AG04450 (cell line): ENCODE measurements at regions not wholly inside any gene's neighbourhood (a gene's known extent, or its start where the extent isn't known, plus 50 kb on each side); places are given as distances from the start of the nearest gene placed in this dataset.
"Not testable (repeated sequence)": the region's sequence is repeated elsewhere in the genome, so short reads cannot be mapped to it uniquely, and the experiment has no call there.

Experiments
- CTCF ChIA-PET: fragments of 300-600, 350-600 bp; formaldehyde crosslinking; extraction: SDS; loops from one replicate; lab custom pipeline; 2022; ENCODE audit warnings: antibody characterized with exemption, inconsistent platforms; lab: Charles Lee
- POLR2A ChIA-PET: fragments of 350-600 bp; formaldehyde crosslinking; extraction: SDS; loops from one replicate; lab custom pipeline; 2021; ENCODE audit warnings: antibody characterized with exemption, inconsistent platforms; lab: Yijun Ruan, JAX
- DNase-seq: peaks from one replicate; pipeline ENCODE4 v3.0.0-alpha.2; 2011; ENCODE audit warnings: low read depth, low spot score
- H3K27ac ChIP-seq: one replicate; pipeline ENCODE4 v1.5.1; 2012; ENCODE audit warnings: low read depth, low read length, control low read depth
- H3K27me3 ChIP-seq: one replicate; pipeline ENCODE4 v1.6.0; 2012; ENCODE audit warnings: low read length; ENCODE audit not compliant: control insufficient read depth, insufficient read depth
- H3K4me3 ChIP-seq: 2 replicates; pipeline ENCODE4 v1.5.1; 2011; ENCODE audit warnings: mild to moderate bottlenecking, low read depth, low read length, control low read depth
- H3K9me3 ChIP-seq: 2 replicates; pipeline ENCODE4 v1.5.1; 2012; ENCODE audit warnings: low read length; ENCODE audit not compliant: control insufficient read depth, insufficient read depth
- CTCF ChIP-seq: IDR thresholded peaks from 2 replicates; pipeline ENCODE4 v1.5.1; 2011; ENCODE audit warnings: low read depth, low read length, control low read depth, inconsistent platforms

- no peak for TF ChIP-seq CTCF
- DNase-seq, result no peak
- H3K27ac ChIP-seq, result no peak overlapping the region
- ChIA-PET POLR2A (no interaction called here), CTCF (no interaction called here)
- no peak overlapping the region for H3K4me3 ChIP-seq
- peaks cover 74% of the 10 kb centered on the region for H3K9me3 ChIP-seq
- no peaks in the 10 kb centered on the region for H3K27me3 ChIP-seq
Observed at GRCh38 chr1:5728663-5729355, 263.4 kb downstream of the NPHP4 start.

GRCh38 chr1:5727871-5728643 is 264.2 kb downstream of the NPHP4 start:
- H3K27ac ChIP-seq, result no peak overlapping the region
- ChIA-PET CTCF (no interaction called here), POLR2A (no interaction called here)
- no peak for TF ChIP-seq CTCF
- H3K27me3 ChIP-seq, result no peaks in the 10 kb centered on the region
- H3K4me3 ChIP-seq, result no peak overlapping the region
- DNase-seq, result no peak
- peaks cover 67% of the 10 kb centered on the region for H3K9me3 ChIP-seq

GRCh38 chr1:5727191-5727590 is 265.0 kb downstream of the NPHP4 start:
- TF ChIP-seq CTCF, result no peak
- CTCF ChIA-PET, result no interaction called here
- Histone ChIP-seq H3K27me3 (no peaks in the 10 kb centered on the region), H3K9me3 (peaks cover 71% of the 10 kb centered on the region), H3K4me3 (no peak overlapping the region), H3K27ac (no peak overlapping the region)
- no peak for DNase-seq
- POLR2A ChIA-PET, result no interaction called here

- DNase-seq, POLR2A ChIA-PET, H3K4me3 ChIP-seq, H3K27ac ChIP-seq, CTCF ChIA-PET, H3K27me3 ChIP-seq: not testable (repeated sequence)
- peaks cover 75% of the 10 kb centered on the region for H3K9me3 ChIP-seq
Observed at GRCh38 chr1:5726586-5727184, 265.5 kb downstream of the NPHP4 start.

GRCh38 chr1:5725855-5726585 is 266.2 kb downstream of the NPHP4 start:
- Histone ChIP-seq H3K4me3 (no peak overlapping the region), H3K27me3 (no peaks in the 10 kb centered on the region), H3K9me3 (peaks cover 75% of the 10 kb centered on the region), H3K27ac (no peak overlapping the region)
- ChIA-PET CTCF (no interaction called here), POLR2A (no interaction called here)
- DNase-seq, result no peak
- no peak for TF ChIP-seq CTCF
